HG03103 (cell line): ENCODE measurements at regions not wholly inside any gene's neighbourhood (a gene's known extent, or its start where the extent isn't known, plus 50 kb on each side); places are given as distances from the start of the nearest gene placed in this dataset.

Source experiments
- ATAC-seq: cut with Tn5 transposase; IDR thresholded peaks from one replicate; pipeline ENCODE4 v1.9.1; 2021; ENCODE audit warnings: low read depth; ENCODE audit not compliant: unreplicated experiment

- ATAC-seq, result no peak
Observed at GRCh38 chr2:145592361-145592760, 1072.4 kb upstream of the ZEB2 start.

GRCh38 chr2:145591109-145591809 is 1071.3 kb upstream of the ZEB2 start:
- ATAC-seq, result no peak

DNA sequence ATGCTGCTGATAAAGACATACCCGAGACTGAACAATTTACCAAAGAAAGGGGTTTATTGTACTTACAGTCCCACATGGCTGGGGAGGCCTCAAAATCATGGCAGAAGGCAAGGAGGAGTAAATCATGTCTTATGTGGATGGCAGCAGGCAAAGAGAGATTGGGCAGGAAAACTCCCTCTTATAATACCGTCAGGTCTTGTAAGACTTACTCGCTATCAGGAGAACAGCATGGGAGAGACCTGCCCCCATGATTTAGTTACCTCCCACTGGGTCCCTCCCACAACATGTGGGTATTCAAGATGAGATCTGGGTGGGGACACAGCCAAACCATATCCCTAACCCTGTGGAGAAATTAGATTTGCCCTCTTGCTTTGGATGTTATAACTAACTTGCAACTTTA is 1068.0 kb upstream of the ZEB2 start:
- no peak for ATAC-seq

- no peak for ATAC-seq
Observed at GRCh38 chr2:145584353-145584752, 1064.4 kb upstream of the ZEB2 start.

- no peak for ATAC-seq
Observed at GRCh38 chr2:145573608-145574007, 1053.7 kb upstream of the ZEB2 start.

- ATAC-seq, result no peak
Observed at GRCh38 chr2:145572238-145572637, 1052.3 kb upstream of the ZEB2 start.

DNA sequence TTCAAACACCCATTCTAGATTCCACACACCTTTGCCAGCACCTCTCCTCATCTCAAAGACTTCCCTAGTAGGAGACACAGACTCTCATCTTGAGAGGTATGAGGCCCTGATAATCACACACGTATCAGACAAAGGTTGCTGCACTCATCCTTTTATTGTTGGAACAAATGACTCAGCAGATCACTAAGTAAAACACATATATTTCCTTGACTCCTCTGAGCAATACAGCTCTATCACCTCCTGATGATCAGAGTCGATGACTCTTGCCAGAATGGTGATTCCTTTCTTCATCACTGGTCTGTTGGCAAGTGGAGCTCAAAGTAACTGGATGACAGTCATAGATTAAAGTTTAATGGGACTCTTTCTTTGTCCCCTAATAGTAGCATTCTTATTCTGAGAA is 1049.2 kb upstream of the ZEB2 start:
- ATAC-seq, result no peak

- ATAC-seq, result no peak
Observed at GRCh38 chr2:145563741-145564615, 1044.1 kb upstream of the ZEB2 start.

- no peak for ATAC-seq
Observed at GRCh38 chr2:145561152-145561551, 1041.2 kb upstream of the ZEB2 start.

- no peak for ATAC-seq
Observed at GRCh38 chr2:145558617-145559350, 1038.9 kb upstream of the ZEB2 start.

- ATAC-seq, result no peak
Observed at GRCh38 chr2:145555360-145555759, 1035.4 kb upstream of the ZEB2 start.

GRCh38 chr2:145551686-145552085 is 1031.8 kb upstream of the ZEB2 start:
- ATAC-seq, result no peak

- ATAC-seq, result no peak
Observed at GRCh38 chr2:145548479-145548878, 1028.6 kb upstream of the ZEB2 start.

GRCh38 chr2:145547620-145548019 is 1027.7 kb upstream of the ZEB2 start:
- no peak for ATAC-seq

DNA sequence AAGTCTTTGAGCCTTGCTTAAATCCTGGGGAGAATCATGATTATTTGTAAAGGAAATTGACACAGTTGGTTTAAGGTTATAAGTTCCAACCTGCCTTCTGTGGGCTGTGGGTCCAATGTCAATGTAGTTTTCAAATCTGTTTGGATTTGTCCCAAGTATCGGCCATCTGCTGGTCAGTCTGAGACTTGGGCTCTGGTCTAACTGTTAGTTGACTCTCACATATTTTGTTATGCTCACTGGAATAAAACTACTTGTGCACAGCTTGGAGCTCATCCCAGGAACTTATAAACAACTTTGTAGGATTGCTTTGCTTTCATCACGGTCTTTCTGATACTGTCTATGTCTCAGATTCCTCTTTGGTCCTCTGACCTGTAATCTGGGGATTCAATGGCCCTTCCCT is 1026.2 kb upstream of the ZEB2 start:
- no peak for ATAC-seq

DNA sequence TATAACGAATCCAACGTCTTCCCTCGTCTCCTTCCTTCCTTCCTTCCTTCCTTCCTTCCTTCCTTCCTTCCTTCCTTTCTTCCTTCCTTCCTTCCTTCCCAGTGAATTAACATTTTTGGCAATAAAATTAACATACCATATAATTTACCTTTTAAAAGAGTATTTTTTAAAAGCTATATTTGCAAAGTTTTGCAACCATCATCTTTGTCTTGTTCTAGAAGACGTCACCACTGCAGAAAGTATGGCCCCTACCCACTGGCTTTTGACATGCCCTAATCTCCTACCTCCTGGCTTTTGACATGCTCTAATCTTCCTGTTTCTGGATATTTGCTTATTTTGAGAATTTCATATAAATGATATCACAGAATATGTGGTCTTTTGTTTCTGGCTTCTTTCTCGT is 1023.9 kb upstream of the ZEB2 start:
- ATAC-seq, result no peak

DNA sequence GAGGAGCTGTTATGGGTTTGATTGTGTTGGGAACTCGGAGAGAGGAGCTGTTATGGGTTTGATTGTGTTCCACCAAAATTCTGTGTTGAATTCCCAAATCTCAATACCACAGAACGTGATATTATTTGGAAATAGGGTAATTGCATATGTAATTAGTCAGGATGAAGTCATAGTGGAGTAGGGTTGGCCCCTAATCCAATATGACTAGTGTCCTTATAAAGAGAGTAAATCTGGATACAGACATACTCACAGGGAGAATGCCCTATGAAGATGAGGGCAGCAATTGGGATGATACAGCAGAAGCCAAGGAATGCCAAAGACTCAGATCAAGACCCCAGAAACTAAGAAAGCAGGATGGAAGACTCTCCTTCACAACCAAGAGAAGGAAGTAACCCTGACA is 1023.2 kb upstream of the ZEB2 start:
- no peak for ATAC-seq

GRCh38 chr2:145541028-145541427 is 1021.1 kb upstream of the ZEB2 start:
- no peak for ATAC-seq

DNA sequence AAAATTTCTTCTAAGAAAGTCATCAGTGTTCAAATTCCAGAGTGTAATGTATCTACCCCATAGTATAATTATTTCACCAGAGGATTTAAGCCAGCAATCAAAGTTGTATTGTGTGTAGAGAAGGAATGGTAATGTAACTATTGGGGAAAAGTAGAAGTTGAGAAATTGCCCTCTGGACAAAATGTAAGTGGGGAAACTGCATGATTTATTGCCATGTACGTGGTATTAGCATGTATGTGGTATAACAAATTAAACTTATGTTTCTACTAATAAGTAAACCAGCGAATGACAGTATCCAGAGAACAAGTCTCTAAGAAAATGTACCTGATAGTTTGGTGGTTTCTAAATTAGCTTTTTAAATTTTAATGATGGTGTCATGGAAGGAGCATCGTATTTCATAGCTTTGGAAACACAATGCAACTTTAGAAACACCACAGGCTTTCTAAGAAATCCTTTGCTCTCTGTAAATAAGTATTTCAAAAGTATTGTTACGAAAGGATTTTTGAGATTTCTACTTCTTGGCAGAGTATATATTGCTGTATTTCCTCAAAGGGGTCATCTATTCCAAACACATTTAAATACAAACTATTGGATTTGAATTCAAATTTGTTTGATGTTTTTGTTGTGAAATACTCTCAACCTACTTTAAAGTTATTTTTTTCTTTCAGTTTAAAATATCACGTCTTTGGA is 1018.9 kb upstream of the ZEB2 start:
- no peak for ATAC-seq

DNA sequence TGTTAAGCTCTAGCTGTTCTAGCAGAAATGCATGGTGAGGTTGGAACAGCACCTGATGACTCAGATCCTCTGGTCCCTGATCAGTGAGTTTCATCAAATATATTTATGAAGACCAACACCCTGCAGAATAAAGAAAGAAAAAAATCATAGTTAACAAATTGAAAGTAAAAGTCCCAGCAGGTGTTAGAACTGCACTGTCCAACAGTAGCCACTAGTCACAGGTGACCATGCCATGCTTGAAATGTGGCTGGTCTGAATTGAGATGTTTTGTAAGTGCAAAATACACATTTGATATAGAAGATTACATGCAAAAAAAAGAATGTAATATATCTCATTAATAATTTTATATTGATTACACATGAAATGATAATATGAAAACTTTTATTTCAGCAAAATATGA is 1010.7 kb upstream of the ZEB2 start:
- ATAC-seq, result no peak

GRCh38 chr2:145524836-145525235 is 1004.9 kb upstream of the ZEB2 start:
- no peak for ATAC-seq
